ENCODE measurements at regions not wholly inside any gene's neighbourhood (a gene's known extent, or its start where the extent isn't known, plus 50 kb on each side); places are given as distances from the start of the nearest gene placed in this dataset.
A peak's percentile ranks its signal among the peaks of the same experiment; 100 is the strongest.
"Not testable (repeated sequence)": the region's sequence is repeated elsewhere in the genome, so short reads cannot be mapped to it uniquely, and the experiment has no call there.

DNA sequence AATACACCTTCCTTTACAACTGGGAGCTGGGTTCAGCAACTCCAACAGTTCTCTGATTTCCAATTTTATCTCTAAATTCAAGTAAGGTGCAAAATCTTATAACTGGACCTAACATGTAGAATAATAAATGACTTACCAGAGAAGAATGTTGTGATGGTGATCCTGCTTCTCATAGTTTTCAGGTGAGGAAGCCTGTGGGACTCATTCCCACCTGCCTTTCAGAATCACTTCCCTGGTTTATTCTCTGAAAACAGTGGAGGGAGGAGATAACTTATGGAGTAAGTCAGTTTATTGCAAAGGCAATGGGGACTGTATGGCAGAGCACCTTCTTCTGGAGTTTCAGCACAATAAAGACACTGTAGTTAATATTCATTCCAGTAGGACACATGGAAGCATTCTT, 1188.2 kb upstream of the FAM98A start:
- TF ChIP-seq, protein P1, sequence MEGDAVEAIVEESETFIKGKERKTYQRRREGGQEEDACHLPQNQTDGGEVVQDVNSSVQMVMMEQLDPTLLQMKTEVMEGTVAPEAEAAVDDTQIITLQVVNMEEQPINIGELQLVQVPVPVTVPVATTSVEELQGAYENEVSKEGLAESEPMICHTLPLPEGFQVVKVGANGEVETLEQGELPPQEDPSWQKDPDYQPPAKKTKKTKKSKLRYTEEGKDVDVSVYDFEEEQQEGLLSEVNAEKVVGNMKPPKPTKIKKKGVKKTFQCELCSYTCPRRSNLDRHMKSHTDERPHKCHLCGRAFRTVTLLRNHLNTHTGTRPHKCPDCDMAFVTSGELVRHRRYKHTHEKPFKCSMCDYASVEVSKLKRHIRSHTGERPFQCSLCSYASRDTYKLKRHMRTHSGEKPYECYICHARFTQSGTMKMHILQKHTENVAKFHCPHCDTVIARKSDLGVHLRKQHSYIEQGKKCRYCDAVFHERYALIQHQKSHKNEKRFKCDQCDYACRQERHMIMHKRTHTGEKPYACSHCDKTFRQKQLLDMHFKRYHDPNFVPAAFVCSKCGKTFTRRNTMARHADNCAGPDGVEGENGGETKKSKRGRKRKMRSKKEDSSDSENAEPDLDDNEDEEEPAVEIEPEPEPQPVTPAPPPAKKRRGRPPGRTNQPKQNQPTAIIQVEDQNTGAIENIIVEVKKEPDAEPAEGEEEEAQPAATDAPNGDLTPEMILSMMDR (IDR thresholded peaks at IDR 0.05; ENCODE audit: low read depth, low read length) = no peak
- Histone ChIP-seq H3K4me3 (ENCODE audit: low read depth, low read length) (no peak overlapping the region), H3K9me3 (no peaks in the 10 kb centered on the region), H3K36me3 (no peaks in the 10 kb centered on the region), H3K4me1 (no peaks in the 10 kb centered on the region), H3K27me3 (no peaks in the 10 kb centered on the region)
- no peak for DNase-seq

DNA sequence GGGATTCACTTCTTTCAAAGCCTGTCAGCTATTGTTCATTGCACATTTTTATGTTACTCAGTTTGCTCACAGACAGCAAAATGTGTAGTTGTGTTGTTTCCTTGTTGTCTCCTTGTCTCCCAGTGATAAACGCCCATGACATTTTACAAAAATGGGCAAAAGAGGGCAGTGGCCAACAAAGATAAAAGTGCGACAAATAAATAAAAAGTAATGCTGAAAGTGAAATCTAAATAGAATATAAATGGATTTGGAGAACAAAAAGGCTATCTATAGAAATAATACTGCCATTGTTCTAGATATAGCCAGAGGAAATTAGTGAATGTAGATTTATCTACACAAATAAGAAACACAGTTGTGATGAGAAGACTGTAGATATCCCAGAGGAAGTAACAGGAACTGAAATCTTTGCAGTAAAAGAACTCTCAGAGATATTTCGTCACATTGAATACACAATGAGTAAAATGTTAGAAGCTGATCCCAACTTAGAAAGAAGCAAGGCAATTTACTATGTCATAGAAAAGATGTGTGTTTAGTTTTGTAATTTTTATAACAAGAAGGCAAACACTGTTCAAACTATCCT, 1186.2 kb upstream of the FAM98A start:
- no peaks in the 10 kb centered on the region for H3K9me3 ChIP-seq
- H3K36me3 ChIP-seq = no peaks in the 10 kb centered on the region
- no peak for DNase-seq
- TF ChIP-seq, protein P1 (IDR thresholded peaks at IDR 0.05; ENCODE audit: low read depth, low read length) = no peak
- no peaks in the 10 kb centered on the region for H3K4me1 ChIP-seq
- H3K4me3 ChIP-seq (ENCODE audit: low read depth, low read length) = no peak overlapping the region
- H3K27me3 ChIP-seq = no peaks in the 10 kb centered on the region

DNA sequence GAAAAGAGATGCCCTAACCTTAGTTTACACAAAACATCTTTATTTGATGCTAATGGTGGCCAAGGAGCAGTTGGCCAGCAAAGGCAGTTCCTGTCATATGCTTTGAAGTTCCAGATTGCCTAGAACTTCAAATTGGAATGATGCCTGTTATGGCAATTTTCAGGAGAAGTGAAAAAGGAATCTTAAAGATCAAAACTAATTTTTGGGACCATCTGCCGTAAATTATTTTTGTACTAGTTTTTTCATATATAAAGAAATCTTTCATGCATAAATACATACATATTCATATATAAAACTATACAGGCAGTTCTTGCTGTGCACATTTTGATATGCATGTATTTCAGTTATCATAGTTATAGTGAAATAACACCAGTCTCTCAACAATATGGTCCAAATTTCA, 1185.6 kb upstream of the FAM98A start:
- Histone ChIP-seq H3K36me3 (no peaks in the 10 kb centered on the region), H3K4me1 (no peaks in the 10 kb centered on the region), H3K4me3 (ENCODE audit: low read depth, low read length) (no peak overlapping the region), H3K27me3 (no peaks in the 10 kb centered on the region), H3K9me3 (no peaks in the 10 kb centered on the region)
- no peak for DNase-seq
- TF ChIP-seq, protein P1 (IDR thresholded peaks at IDR 0.05; ENCODE audit: low read depth, low read length) = no peak

DNA sequence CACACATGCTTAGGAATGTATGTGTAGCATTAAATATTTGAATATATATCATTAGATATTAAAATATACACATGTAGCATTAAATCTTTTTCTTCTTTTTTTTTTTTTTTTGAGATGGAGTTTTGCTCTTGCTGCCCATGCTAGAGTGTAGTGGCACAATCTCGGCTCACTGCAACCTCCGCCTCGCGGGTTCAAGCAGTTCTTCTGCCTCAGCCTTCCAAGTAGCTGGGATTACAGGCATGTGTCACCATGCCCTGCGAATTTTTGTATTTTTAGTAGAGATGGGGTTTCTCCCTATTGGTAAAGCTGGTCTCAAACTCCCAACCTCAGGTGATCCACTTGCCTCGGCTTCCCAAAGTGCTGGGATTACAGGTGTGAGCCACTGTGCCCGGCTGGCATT, 1151.6 kb upstream of the FAM98A start:
- not testable (repeated sequence) for H3K9me3 ChIP-seq, DNase-seq

DNA sequence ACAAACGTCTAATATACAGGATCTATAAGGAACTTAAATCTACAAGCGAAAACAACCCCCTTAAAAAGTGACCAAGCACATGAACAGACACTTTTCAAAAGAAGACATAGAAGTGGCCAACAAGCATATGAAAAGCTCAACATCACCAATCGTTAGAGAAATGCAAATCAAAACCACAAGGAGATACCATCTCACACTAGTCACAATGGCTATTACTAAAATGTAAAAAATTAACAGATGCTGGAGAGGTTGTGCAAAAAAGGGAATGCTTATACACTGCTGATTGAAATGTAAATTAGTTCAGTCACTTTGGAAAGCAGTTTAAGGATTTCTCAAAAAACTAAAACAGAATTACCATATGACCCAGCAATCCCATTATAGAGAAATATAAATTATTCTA, 1148.5 kb upstream of the FAM98A start:
- no peaks in the 10 kb centered on the region for H3K9me3 ChIP-seq
- H3K27me3 ChIP-seq = no peaks in the 10 kb centered on the region
- TF ChIP-seq, protein P1 (IDR thresholded peaks at IDR 0.05; ENCODE audit: low read depth, low read length) = no peak
- H3K4me1 ChIP-seq = peaks cover 8% of the 10 kb centered on the region
- no peak for DNase-seq
- no peaks in the 10 kb centered on the region for H3K36me3 ChIP-seq
- H3K4me3 ChIP-seq (ENCODE audit: low read depth, low read length) = no peak overlapping the region

More for the DNA sequence above, 1151.6 kb upstream of the FAM98A start:
- H3K36me3 ChIP-seq; H3K27me3 ChIP-seq; H3K4me3 ChIP-seq (ENCODE audit: low read depth, low read length); H3K4me1 ChIP-seq: not testable (repeated sequence)

DNA sequence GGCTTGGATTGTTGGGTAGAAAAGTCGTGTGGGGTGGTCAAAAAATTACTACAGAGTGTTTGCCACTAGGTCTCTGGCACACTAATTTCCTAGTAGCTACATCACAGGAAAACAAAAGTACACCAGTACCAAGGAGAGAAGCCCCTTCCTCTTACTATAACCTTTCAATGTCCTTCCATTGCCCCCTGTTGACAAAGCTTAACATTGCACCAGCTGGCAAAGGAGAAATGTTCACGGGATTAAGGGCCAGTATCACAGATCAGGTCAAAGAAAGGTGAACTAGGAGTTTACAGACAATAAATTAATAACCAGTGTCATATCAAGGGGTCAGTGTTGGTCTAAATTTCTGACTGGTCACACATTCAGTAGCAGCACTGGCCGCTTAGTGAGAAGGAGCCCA, 1139.6 kb upstream of the FAM98A start:
- TF ChIP-seq, protein P1 (IDR thresholded peaks at IDR 0.05; ENCODE audit: low read depth, low read length) = peak; percentile 80
- Histone ChIP-seq H3K4me1 (peaks cover 20% of the 10 kb centered on the region), H3K36me3 (no peaks in the 10 kb centered on the region), H3K4me3 (ENCODE audit: low read depth, low read length) (no peak overlapping the region), H3K9me3 (no peaks in the 10 kb centered on the region), H3K27me3 (no peaks in the 10 kb centered on the region)
- peak; percentile 26 for DNase-seq

DNA sequence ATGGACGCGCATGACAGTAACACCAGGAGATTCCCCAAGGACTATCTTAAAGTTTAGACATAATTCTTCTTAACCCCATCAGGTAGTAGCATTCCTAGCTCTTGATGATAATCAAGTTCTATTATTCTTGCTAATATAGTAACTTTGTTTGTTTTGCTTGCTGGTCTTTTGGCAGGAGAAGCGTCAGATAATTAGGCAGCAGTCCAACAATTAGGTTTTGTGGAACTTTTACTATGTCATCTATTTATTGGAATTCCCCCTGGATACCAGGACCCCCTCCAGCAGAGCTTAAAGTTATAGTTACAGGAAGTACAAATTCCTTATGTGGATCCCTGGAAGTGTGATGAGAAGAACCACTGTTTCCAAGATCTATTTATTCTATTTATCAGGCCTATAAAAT, 1138.0 kb upstream of the FAM98A start:
- Histone ChIP-seq H3K4me1 (peaks cover 18% of the 10 kb centered on the region), H3K27me3 (no peaks in the 10 kb centered on the region), H3K36me3 (no peaks in the 10 kb centered on the region), H3K4me3 (ENCODE audit: low read depth, low read length) (no peak overlapping the region), H3K9me3 (no peaks in the 10 kb centered on the region)
- TF ChIP-seq, protein P1 (IDR thresholded peaks at IDR 0.05; ENCODE audit: low read depth, low read length) = no peak
- no peak for DNase-seq
